ENCODE measurements at regions not wholly inside any gene's neighbourhood (a gene's known extent, or its start where the extent isn't known, plus 50 kb on each side); places are given as distances from the start of the nearest gene placed in this dataset.

DNA sequence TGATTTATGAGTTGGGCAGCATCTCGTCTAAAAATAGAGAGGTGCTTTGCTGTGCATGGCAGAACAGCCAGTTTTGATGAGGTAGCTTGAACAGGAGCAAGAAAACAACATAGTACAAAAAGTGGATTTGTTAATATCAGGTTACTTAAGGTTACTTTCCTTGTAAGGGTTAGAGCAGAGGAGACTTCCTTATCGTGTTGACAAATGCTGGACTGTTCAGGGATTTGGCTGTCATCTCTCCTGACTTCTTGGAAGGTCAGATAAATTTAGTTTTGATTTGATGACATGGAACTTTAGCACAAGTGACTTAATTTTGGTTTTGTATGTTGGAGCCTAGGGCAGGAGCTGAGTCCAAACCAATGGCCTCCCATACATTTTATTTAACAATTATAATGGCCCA is 163.9 kb upstream of the ELAC2 start:
- H3K27ac ChIP-seq = peak overlapping the region; percentile 67; the same call in 1 of the 2 replicates
- TF ChIP-seq ZFX (IDR thresholded peaks at IDR 0.05; ENCODE audit: borderline replicate concordance) = no peak
- TF ChIP-seq, protein P1, sequence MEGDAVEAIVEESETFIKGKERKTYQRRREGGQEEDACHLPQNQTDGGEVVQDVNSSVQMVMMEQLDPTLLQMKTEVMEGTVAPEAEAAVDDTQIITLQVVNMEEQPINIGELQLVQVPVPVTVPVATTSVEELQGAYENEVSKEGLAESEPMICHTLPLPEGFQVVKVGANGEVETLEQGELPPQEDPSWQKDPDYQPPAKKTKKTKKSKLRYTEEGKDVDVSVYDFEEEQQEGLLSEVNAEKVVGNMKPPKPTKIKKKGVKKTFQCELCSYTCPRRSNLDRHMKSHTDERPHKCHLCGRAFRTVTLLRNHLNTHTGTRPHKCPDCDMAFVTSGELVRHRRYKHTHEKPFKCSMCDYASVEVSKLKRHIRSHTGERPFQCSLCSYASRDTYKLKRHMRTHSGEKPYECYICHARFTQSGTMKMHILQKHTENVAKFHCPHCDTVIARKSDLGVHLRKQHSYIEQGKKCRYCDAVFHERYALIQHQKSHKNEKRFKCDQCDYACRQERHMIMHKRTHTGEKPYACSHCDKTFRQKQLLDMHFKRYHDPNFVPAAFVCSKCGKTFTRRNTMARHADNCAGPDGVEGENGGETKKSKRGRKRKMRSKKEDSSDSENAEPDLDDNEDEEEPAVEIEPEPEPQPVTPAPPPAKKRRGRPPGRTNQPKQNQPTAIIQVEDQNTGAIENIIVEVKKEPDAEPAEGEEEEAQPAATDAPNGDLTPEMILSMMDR (IDR thresholded peaks at IDR 0.05) = no peak

DNA sequence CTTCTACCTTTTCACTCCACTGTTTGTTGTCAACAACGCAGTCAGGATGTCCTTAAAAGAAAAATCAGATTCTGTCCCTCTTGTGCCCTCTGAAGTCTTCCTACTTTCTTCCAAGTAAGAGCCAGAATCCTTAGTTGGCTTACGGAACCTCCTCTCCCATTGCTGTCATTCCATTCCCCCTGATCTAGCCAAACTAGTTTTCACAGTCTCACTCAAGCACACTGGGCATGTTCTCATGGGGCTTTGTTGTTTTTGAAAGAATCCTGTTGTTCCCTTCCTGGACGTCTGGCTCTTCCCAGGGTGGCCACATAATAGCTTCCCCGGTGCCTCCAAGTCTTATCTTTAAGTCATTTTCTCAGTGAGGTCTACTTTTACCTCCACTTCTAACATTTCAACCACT is 158.6 kb upstream of the ELAC2 start:
- no peak overlapping the region for H3K27ac ChIP-seq
- TF ChIP-seq, protein P1 (IDR thresholded peaks at IDR 0.05) = no peak
- no peak for TF ChIP-seq ZFX (IDR thresholded peaks at IDR 0.05; ENCODE audit: borderline replicate concordance)

DNA sequence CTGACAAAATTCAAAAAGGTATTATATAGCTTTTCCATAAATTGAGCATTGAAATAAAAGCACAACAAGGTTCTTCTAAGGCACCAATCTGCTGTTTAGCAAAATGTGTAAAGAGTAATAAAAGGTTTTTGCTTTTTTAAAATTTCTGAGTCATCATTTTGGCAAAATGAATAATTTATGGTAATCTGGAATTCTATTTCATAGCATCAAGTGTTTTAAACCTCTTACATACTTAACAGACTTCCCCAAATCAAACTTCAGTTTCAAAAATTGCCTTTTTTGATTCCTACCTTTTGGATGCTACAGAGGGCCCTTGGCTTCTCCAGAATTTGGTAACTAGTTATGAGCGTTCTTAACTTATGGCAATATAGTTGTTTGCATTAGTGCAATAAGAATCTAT is 154.0 kb upstream of the ELAC2 start:
- H3K27ac ChIP-seq = no peak overlapping the region
- TF ChIP-seq ZFX (IDR thresholded peaks at IDR 0.05; ENCODE audit: borderline replicate concordance) = no peak
- TF ChIP-seq, protein P1 (IDR thresholded peaks at IDR 0.05) = no peak

DNA sequence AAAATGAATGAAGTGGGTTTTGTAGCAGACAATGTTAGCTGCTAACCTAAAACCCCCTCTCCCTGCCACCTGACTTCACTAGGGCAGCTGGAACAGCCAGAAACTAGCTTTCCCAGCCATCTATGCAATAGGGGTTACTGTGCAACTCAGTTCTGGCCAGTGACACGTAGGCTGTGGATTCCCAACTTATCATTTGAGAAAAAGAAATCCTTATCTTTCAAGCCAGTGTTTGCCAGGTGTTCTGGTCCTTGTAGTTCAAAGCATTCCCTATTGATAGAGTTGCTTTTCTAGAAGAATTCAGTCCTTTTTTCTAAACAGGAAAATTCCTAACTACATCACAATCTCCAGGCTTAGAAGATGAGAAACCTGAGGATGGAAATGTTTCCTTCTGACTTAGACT is 144.5 kb upstream of the ELAC2 start:
- H3K27ac ChIP-seq = no peak overlapping the region
- TF ChIP-seq, protein P1 (IDR thresholded peaks at IDR 0.05) = no peak
- no peak for TF ChIP-seq ZFX (IDR thresholded peaks at IDR 0.05; ENCODE audit: borderline replicate concordance)

DNA sequence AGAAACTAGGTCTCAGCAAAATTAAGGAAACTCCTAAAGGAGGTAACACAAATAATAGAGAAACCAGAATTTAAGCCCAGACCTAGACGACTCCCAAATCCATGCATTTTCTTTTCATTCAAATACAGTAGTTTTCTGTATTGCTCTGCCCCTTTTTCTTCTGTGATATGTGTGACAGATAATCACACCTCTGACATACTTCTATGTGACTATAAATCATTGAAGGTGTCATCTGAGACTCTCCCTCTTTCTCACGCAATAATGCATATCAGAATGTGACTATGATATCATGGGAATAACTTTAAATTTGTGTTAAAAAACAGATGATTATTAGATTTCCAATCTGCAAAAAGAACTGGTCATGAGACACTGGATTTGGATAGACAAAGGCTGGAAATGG is 143.0 kb upstream of the ELAC2 start:
- TF ChIP-seq, protein P1 (IDR thresholded peaks at IDR 0.05) = no peak
- no peak for TF ChIP-seq ZFX (IDR thresholded peaks at IDR 0.05; ENCODE audit: borderline replicate concordance)

DNA sequence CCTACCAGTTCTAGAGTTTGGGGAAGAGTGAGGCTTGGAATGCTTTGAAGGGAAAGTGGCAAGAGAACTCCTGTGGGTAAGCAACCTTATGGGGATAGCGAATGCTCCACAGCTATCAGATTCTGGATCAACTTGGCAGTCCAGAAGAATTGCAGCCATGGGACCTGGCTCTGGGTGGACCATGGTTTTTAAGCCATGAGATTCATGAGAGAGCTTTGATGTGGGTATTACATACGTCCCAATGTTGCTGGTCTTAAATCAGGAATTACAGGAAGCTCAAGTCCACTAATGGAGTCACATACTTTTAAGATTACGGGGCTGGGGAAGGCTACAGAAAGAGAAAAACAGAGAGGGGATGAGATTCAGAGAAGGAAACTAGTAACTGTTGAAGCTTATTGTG is 142.5 kb upstream of the ELAC2 start:
- TF ChIP-seq, protein P1 (IDR thresholded peaks at IDR 0.05) = no peak
- TF ChIP-seq ZFX (IDR thresholded peaks at IDR 0.05; ENCODE audit: borderline replicate concordance) = no peak
- H3K27ac ChIP-seq = no peak overlapping the region

More for the DNA sequence above, 143.0 kb upstream of the ELAC2 start:
- no peak overlapping the region for H3K27ac ChIP-seq

DNA sequence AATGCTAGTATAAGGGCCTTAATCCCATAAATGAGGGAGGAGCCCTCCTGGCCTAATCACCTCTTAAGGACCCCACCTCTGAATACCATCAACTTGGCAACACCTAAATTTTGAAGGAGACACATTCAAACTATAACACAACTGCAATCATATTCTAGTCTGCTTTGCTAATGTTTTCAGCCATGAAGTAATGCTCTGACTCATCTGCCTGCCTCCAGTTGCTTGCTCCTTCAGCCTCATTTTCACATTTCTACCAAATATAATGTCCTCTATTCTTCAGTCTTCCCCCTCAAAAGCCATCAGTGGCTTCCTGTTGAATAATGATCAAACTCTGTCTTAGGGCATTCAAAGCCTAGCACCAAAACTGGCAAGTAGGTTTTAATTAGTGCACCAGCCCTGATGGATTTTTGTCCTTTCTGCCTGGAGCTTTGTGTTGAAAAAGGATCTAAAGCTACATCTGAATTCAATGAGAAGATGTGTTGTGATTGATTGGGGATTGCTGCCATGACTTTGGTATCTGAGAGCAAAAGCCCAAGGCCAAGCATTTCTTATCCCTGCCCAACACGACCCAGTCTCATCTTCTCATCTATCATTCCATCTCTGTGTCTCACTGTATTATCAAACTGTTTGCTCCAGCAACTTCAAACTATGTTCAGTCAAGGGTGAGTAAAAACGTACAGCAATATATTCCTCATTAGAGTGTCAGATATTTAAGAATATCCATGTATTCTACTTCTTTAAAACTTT is 140.8 kb upstream of the ELAC2 start:
- no peak overlapping the region for H3K27ac ChIP-seq
- TF ChIP-seq, protein P1 (IDR thresholded peaks at IDR 0.05) = no peak
- no peak for TF ChIP-seq ZFX (IDR thresholded peaks at IDR 0.05; ENCODE audit: borderline replicate concordance)
